ENCODE measurements at regions not wholly inside any gene's neighbourhood (a gene's known extent, or its start where the extent isn't known, plus 50 kb on each side); places are given as distances from the start of the nearest gene placed in this dataset.

DNA sequence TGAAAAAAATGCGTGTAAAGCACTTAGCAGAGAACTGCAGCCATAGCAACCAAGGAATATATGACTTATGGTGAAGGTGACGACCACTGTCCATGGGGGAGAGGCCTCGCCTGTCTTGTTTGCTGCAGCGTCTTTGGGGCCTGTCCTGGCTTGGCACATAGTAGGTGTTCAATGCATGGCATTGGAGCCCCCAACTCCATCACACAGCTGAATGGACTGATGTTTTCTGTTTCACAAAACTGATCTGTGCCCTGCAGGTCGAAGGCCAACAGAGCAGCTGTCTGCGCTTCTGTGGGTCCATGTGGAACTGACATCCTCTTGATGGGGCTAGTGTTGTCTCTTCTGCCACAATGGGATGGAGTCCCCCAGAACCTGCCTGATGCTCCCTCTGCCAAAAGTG, 296.0 kb downstream of the PTPRU start:
- H3K4me3 ChIP-seq (ENCODE audit: low read depth, low read length) = no peak overlapping the region
- no peak for DNase-seq (ENCODE audit: low read depth)
- TF ChIP-seq POLR2A (IDR thresholded peaks at IDR 0.05; ENCODE audit: extremely low read depth, insufficient read length) (no peak), MYC (IDR thresholded peaks at IDR 0.05; ENCODE audit: low read depth, low read length) (no peak)
- TF ChIP-seq, protein P1, sequence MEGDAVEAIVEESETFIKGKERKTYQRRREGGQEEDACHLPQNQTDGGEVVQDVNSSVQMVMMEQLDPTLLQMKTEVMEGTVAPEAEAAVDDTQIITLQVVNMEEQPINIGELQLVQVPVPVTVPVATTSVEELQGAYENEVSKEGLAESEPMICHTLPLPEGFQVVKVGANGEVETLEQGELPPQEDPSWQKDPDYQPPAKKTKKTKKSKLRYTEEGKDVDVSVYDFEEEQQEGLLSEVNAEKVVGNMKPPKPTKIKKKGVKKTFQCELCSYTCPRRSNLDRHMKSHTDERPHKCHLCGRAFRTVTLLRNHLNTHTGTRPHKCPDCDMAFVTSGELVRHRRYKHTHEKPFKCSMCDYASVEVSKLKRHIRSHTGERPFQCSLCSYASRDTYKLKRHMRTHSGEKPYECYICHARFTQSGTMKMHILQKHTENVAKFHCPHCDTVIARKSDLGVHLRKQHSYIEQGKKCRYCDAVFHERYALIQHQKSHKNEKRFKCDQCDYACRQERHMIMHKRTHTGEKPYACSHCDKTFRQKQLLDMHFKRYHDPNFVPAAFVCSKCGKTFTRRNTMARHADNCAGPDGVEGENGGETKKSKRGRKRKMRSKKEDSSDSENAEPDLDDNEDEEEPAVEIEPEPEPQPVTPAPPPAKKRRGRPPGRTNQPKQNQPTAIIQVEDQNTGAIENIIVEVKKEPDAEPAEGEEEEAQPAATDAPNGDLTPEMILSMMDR (IDR thresholded peaks at IDR 0.05; ENCODE audit: low read depth, low read length) = no peak
- TF ChIP-seq, protein P2, sequence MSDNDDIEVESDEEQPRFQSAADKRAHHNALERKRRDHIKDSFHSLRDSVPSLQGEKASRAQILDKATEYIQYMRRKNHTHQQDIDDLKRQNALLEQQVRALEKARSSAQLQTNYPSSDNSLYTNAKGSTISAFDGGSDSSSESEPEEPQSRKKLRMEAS (IDR thresholded peaks at IDR 0.05; ENCODE audit: low read depth, low read length) = no peak

DNA sequence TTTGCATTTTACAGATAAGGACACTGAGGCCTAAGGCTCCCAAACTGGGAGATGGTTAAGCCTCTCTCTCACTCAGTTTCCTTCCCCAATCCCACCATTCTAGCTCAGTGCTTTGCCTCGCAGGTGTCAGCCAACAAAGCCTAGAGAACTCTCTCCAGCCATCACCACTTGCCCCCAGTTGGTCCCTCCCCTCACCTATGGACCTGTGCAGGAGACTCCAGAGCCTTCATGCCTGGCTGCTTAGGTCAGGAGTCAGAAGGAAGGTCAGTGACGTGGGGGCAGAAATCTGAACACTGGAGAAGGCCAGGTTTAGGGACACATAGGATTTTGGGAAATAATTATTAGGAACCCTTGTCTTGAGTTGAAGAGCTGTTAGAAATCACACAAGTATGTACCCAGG, 295.3 kb downstream of the PTPRU start:
- DNase-seq (ENCODE audit: low read depth) = no peak
- TF ChIP-seq, protein P1 (IDR thresholded peaks at IDR 0.05; ENCODE audit: low read depth, low read length) = no peak
- TF ChIP-seq, protein P2 (IDR thresholded peaks at IDR 0.05; ENCODE audit: low read depth, low read length) = no peak
- TF ChIP-seq MYC (IDR thresholded peaks at IDR 0.05; ENCODE audit: low read depth, low read length) (no peak), POLR2A (IDR thresholded peaks at IDR 0.05; ENCODE audit: extremely low read depth, insufficient read length) (no peak)
- no peak overlapping the region for H3K4me3 ChIP-seq (ENCODE audit: low read depth, low read length)

DNA sequence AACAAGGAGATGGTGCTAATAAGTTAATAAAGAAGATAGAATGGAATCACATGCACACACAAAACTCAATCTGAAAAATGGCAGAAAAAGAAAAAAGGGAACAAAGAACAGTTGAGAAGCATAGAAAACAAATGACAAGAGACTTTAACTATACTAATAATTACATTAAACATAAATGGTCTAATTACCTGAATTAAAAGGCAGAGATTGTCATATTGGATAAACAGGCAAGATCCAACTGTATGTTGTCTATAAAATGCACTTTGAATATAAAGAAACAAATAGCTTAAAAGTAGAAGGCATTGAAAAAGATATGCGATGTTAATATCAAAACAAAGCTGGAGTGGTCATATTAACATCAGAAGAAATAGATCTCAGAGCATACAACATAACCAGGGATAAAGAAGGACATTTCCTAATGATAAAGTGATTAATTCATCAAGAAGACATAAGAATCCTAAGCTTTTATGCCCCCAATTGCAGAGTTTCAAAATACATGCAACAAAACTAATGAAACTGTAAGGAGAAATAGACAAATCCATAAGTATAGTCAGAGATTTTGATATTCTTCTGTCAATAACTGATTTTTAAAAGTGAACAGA, 293.5 kb downstream of the PTPRU start:
- DNase-seq (ENCODE audit: low read depth) = no peak
- H3K4me3 ChIP-seq (ENCODE audit: low read depth, low read length) = no peak overlapping the region
- TF ChIP-seq POLR2A (IDR thresholded peaks at IDR 0.05; ENCODE audit: extremely low read depth, insufficient read length) = no peak
- TF ChIP-seq, protein P1 (IDR thresholded peaks at IDR 0.05; ENCODE audit: low read depth, low read length) = no peak
- no peak for TF ChIP-seq MYC (IDR thresholded peaks at IDR 0.05; ENCODE audit: low read depth, low read length)
- TF ChIP-seq, protein P2 (IDR thresholded peaks at IDR 0.05; ENCODE audit: low read depth, low read length) = no peak

DNA sequence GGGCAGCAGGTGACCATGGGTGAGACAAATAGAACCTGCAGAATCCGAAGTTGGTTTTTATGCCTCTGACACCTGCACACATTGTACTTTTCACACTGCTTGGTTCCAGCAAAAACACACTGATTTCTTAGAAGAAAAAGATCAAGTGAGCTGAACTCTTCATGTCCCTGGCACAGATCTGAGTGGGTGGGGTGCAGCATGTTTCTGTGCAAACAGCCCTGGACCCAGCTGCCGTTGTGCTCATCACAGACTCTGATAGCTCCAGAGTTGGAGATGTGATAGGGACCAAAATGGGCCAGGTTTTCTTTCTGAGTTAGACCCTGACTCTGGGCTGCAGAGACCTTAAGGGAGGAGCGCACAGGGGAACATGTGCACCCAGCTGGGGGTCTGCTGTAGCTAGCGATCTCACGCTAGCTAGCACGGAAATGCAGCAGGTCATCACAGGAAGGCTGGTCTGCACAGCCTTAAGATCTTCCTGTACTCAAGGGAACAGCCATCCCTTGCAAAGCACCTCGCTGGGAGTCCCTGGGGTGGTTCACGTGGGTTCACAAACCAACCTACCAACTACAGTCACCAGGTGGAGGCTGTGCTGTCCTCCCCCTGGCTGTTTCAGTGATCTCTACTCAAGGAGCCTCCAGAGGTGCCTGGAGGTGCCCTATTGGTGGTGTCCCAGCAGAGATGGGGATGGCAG, 291.1 kb downstream of the PTPRU start:
- TF ChIP-seq, protein P2 (IDR thresholded peaks at IDR 0.05; ENCODE audit: low read depth, low read length) = no peak
- TF ChIP-seq MYC (IDR thresholded peaks at IDR 0.05; ENCODE audit: low read depth, low read length) = no peak
- TF ChIP-seq POLR2A (IDR thresholded peaks at IDR 0.05; ENCODE audit: extremely low read depth, insufficient read length) = no peak
- TF ChIP-seq, protein P1 (IDR thresholded peaks at IDR 0.05; ENCODE audit: low read depth, low read length) = no peak
- no peak for DNase-seq (ENCODE audit: low read depth)
- no peak overlapping the region for H3K4me3 ChIP-seq (ENCODE audit: low read depth, low read length)

DNA sequence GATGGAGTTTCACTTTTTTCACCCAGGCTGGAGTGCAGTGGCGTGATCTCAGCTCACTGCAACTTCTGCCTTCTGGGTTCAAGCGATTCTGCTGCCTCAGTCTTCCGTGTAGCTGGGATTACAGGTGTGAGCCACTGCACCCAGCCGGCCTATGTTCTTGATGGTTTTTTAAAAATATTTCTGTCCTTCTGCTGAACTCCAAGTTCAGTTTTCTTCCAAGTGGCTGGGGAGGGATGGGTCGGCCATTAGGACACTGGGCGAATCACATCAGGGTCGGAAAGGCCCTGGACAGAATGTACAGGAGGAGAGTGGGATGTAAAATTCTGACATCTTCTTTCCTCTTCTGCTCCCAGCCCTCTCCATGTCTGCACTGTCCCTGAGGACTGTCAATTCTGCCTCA, 289.6 kb downstream of the PTPRU start:
- TF ChIP-seq, protein P2 (IDR thresholded peaks at IDR 0.05; ENCODE audit: low read depth, low read length) = no peak
- TF ChIP-seq MYC (IDR thresholded peaks at IDR 0.05; ENCODE audit: low read depth, low read length) (no peak), POLR2A (IDR thresholded peaks at IDR 0.05; ENCODE audit: extremely low read depth, insufficient read length) (no peak)
- TF ChIP-seq, protein P1 (IDR thresholded peaks at IDR 0.05; ENCODE audit: low read depth, low read length) = no peak
- no peak for DNase-seq (ENCODE audit: low read depth)
- no peak overlapping the region for H3K4me3 ChIP-seq (ENCODE audit: low read depth, low read length)

Data from NB4 (cell line).